ENCODE measurements at regions not wholly inside any gene's neighbourhood (a gene's known extent, or its start where the extent isn't known, plus 50 kb on each side); places are given as distances from the start of the nearest gene placed in this dataset.
"Not testable (repeated sequence)": the region's sequence is repeated elsewhere in the genome, so short reads cannot be mapped to it uniquely, and the experiment has no call there.

- not testable (repeated sequence) for TF ChIP-seq CTCF (conservative IDR thresholded peaks at IDR 0.05 in 1 of 2, IDR thresholded peaks at IDR 0.05 in 1 of 2; ENCODE audit: extremely low read depth in 1 of 2, insufficient read depth in 1 of 2, low read depth in 1 of 2, low read length in 2 of 2); EZH2 (IDR thresholded peaks at IDR 0.05; ENCODE audit: borderline replicate concordance, low read length)
These were observed 189.4 kb upstream of the NBPF12 start for GRCh38 chr1:146748686-146749085.
